Smooth muscle cell (in vitro differentiated cells): ENCODE measurements at regions not wholly inside any gene's neighbourhood (a gene's known extent, or its start where the extent isn't known, plus 50 kb on each side); places are given as distances from the start of the nearest gene placed in this dataset.
"Not testable (repeated sequence)": the region's sequence is repeated elsewhere in the genome, so short reads cannot be mapped to it uniquely, and the experiment has no call there.

Experiments
- DNase-seq: peaks from one replicate; lab custom pipeline; 2025; ENCODE audit not compliant: unreplicated experiment; lab: John Stamatoyannopoulos, UW
- H2AFZ ChIP-seq: fragments of 200-600 bp; sonication (generic); 2 replicates; pipeline ENCODE4 v1.6.0; 2016; ENCODE audit warnings: antibody characterized with exemption, low read depth, mild to moderate bottlenecking
- H3F3A ChIP-seq: fragments of 200-600 bp; sonication (generic); 2 replicates; pipeline ENCODE4 v1.6.0; 2017; ENCODE audit warnings: antibody characterized with exemption, low read depth
- H3K27ac ChIP-seq: fragments of 200-600 bp; sonication (generic); 2 replicates; pipeline ENCODE4 v1.5.1; 2016; ENCODE audit warnings: low read depth, mild to moderate bottlenecking
- H3K27me3 ChIP-seq: fragments of 200-600 bp; sonication (generic); 2 replicates; pipeline ENCODE4 v1.6.1; 2016; ENCODE audit warnings: low read depth, mild to moderate bottlenecking
- H3K36me3 ChIP-seq: fragments of 200-600 bp; sonication (generic); 2 replicates; pipeline ENCODE4 v1.5.1; 2016; ENCODE audit warnings: low read depth
- H3K4me1 ChIP-seq: fragments of 200-600 bp; sonication (generic); 2 replicates; pipeline ENCODE4 v1.5.1; 2016; ENCODE audit warnings: low read depth
- H3K4me2 ChIP-seq: fragments of 200-600 bp; sonication (generic); 2 replicates; pipeline ENCODE4 v1.6.0; 2016; ENCODE audit warnings: mild to moderate bottlenecking
- H3K4me3 ChIP-seq: fragments of 200-600 bp; sonication (generic); 2 replicates; pipeline ENCODE4 v1.5.1; 2016; ENCODE audit warnings: mild to moderate bottlenecking
- H3K79me2 ChIP-seq: fragments of 200-600 bp; sonication (generic); 2 replicates; pipeline ENCODE4 v1.6.0; 2016; ENCODE audit warnings: low read depth, mild to moderate bottlenecking
- H3K9ac ChIP-seq: fragments of 200-600 bp; sonication (generic); 2 replicates; pipeline ENCODE4 v1.6.0; 2016; ENCODE audit warnings: low read depth
- H3K9me3 ChIP-seq: fragments of 200-600 bp; sonication (generic); replicated peaks from 2 replicates; pipeline ENCODE4 v1.5.1; 2016; ENCODE audit warnings: low read depth
- H4K20me1 ChIP-seq: fragments of 200-600 bp; sonication (generic); 2 replicates; pipeline ENCODE4 v1.6.0; 2016; ENCODE audit warnings: low read depth
- CTCF ChIP-seq: fragments of 200-600 bp; sonication (generic); IDR thresholded peaks from 2 replicates; pipeline ENCODE4 v1.5.1; 2017; ENCODE audit warnings: borderline replicate concordance, mild to moderate bottlenecking, antibody characterized with exemption; ENCODE audit not compliant: insufficient read depth, poor library complexity, severe bottlenecking
- WGBS: methylation state at CpG from one replicate; pipeline ENCODE4 v1.1.7; 2016; ENCODE audit warnings: low lambda C conversion rate; 5-methylcytosine and 5-hydroxymethylcytosine counted together

GRCh38 chr4:103493450-103494159 lies 226.2 kb downstream of the TACR3 start:
- H3K4me3 ChIP-seq, result no peak overlapping the region
- no peaks in the 10 kb centered on the region for H3K9me3 ChIP-seq
- no peak for TF ChIP-seq CTCF
- no peaks in the 10 kb centered on the region for H3F3A ChIP-seq
- no peaks in the 10 kb centered on the region for H3K27me3 ChIP-seq
- H3K36me3 ChIP-seq, result no peaks in the 10 kb centered on the region
- no peak overlapping the region for H3K9ac ChIP-seq
- no peaks in the 10 kb centered on the region for H3K4me1 ChIP-seq
- H3K4me2 ChIP-seq, result no peak overlapping the region
- DNase-seq, result no peak
- WGBS, result 81% methylated on average over 4 of the region's 4 CpGs
- no peaks in the 10 kb centered on the region for H3K79me2 ChIP-seq
- H2AFZ ChIP-seq, result no peak overlapping the region
- no peak overlapping the region for H3K27ac ChIP-seq
- H4K20me1 ChIP-seq, result no peaks in the 10 kb centered on the region

- not testable (repeated sequence) for H3K4me2 ChIP-seq, H3F3A ChIP-seq, H3K27ac ChIP-seq, H3K9ac ChIP-seq, H3K27me3 ChIP-seq, H3K9me3 ChIP-seq, DNase-seq, H3K36me3 ChIP-seq, H3K4me3 ChIP-seq, H3K79me2 ChIP-seq, H3K4me1 ChIP-seq, H4K20me1 ChIP-seq, H2AFZ ChIP-seq
- WGBS, result 88% methylated on average over 4 of the region's 4 CpGs
These were observed 234.5 kb downstream of the TACR3 start for GRCh38 chr4:103485296-103485695.

- no peak for TF ChIP-seq CTCF
- H3K4me1 ChIP-seq, result no peaks in the 10 kb centered on the region
- H3K4me3 ChIP-seq, result no peak overlapping the region
- no peaks in the 10 kb centered on the region for H3K9me3 ChIP-seq
- H3K4me2 ChIP-seq, result no peak overlapping the region
- no peaks in the 10 kb centered on the region for H3K27me3 ChIP-seq
- no peaks in the 10 kb centered on the region for H3F3A ChIP-seq
- no peaks in the 10 kb centered on the region for H3K36me3 ChIP-seq
- WGBS, result 90% methylated on average over 3 of the region's 3 CpGs
- no peaks in the 10 kb centered on the region for H3K79me2 ChIP-seq
- no peak overlapping the region for H2AFZ ChIP-seq
- no peaks in the 10 kb centered on the region for H4K20me1 ChIP-seq
- no peak overlapping the region for H3K27ac ChIP-seq
- no peak for DNase-seq
- no peak overlapping the region for H3K9ac ChIP-seq
These were observed 235.3 kb downstream of the TACR3 start for GRCh38 chr4:103484521-103484920.

GRCh38 chr4:103482893-103483292 lies 236.9 kb downstream of the TACR3 start:
- no peak overlapping the region for H3K4me2 ChIP-seq

More at GRCh38 chr4:103482893-103483292, 236.9 kb downstream of the TACR3 start:
- Histone ChIP-seq H3F3A (no peaks in the 10 kb centered on the region), H3K27me3 (no peaks in the 10 kb centered on the region), H3K4me3 (no peak overlapping the region), H2AFZ (no peak overlapping the region), H3K36me3 (no peaks in the 10 kb centered on the region), H3K79me2 (no peaks in the 10 kb centered on the region), H3K9me3 (no peaks in the 10 kb centered on the region), H3K27ac (no peak overlapping the region), H3K4me1 (no peaks in the 10 kb centered on the region), H3K9ac (no peak overlapping the region), H4K20me1 (no peaks in the 10 kb centered on the region)
- 92% methylated on average over 2 of the region's 2 CpGs for WGBS
- DNase-seq, result no peak
- no peak for TF ChIP-seq CTCF
